ENCODE measurements at regions not wholly inside any gene's neighbourhood (a gene's known extent, or its start where the extent isn't known, plus 50 kb on each side); places are given as distances from the start of the nearest gene placed in this dataset.

GRCh38 chr6:139584599-139584998 is 210.2 kb upstream of the CITED2 start:
- Histone ChIP-seq H3K36me3 (ENCODE audit: control insufficient read depth, insufficient read depth, low read length) (no peaks in the 10 kb centered on the region), H3K4me1 (ENCODE audit: control insufficient read depth, insufficient read depth, low read length) (no peaks in the 10 kb centered on the region), H3K27ac (ENCODE audit: low read depth, low read length) (no peak overlapping the region), H3K9me3 (ENCODE audit: control insufficient read depth, insufficient read depth, low read length) (no peaks in the 10 kb centered on the region), H3K27me3 (ENCODE audit: control insufficient read depth, insufficient read depth, low read length) (no peaks in the 10 kb centered on the region), H3K4me3 (ENCODE audit: low read depth, low read length) (no peak overlapping the region)
- no CpG with 5 or more reads among the region's 1 CpG for WGBS (ENCODE audit: insufficient coverage)
- no peak for DNase-seq (ENCODE audit: low read depth in 4 of 6, low spot score in 6 of 6)

GRCh38 chr6:139583420-139583819 is 209.0 kb upstream of the CITED2 start:
- Histone ChIP-seq H3K4me3 (ENCODE audit: low read depth, low read length) (no peak overlapping the region), H3K4me1 (ENCODE audit: control insufficient read depth, insufficient read depth, low read length) (no peaks in the 10 kb centered on the region), H3K27ac (ENCODE audit: low read depth, low read length) (no peak overlapping the region), H3K36me3 (ENCODE audit: control insufficient read depth, insufficient read depth, low read length) (no peaks in the 10 kb centered on the region), H3K27me3 (ENCODE audit: control insufficient read depth, insufficient read depth, low read length) (no peaks in the 10 kb centered on the region), H3K9me3 (ENCODE audit: control insufficient read depth, insufficient read depth, low read length) (no peaks in the 10 kb centered on the region)
- DNase-seq (ENCODE audit: low read depth in 4 of 6, low spot score in 6 of 6): no peak
- WGBS (ENCODE audit: insufficient coverage): no CpG with 5 or more reads among the region's 3 CpGs

- WGBS (ENCODE audit: insufficient coverage): no CpG with 5 or more reads among the region's 2 CpGs
- H3K4me1 ChIP-seq (ENCODE audit: control insufficient read depth, insufficient read depth, low read length): no peaks in the 10 kb centered on the region
- no peaks in the 10 kb centered on the region for H3K27me3 ChIP-seq (ENCODE audit: control insufficient read depth, insufficient read depth, low read length)
- no peaks in the 10 kb centered on the region for H3K9me3 ChIP-seq (ENCODE audit: control insufficient read depth, insufficient read depth, low read length)
- DNase-seq (ENCODE audit: low read depth in 4 of 6, low spot score in 6 of 6): no peak
- no peaks in the 10 kb centered on the region for H3K36me3 ChIP-seq (ENCODE audit: control insufficient read depth, insufficient read depth, low read length)
- no peak overlapping the region for H3K27ac ChIP-seq (ENCODE audit: low read depth, low read length)
- H3K4me3 ChIP-seq (ENCODE audit: low read depth, low read length): no peak overlapping the region
Measured at GRCh38 chr6:139582956-139583355, 208.5 kb upstream of the CITED2 start.

GRCh38 chr6:139581485-139581865 is 207.0 kb upstream of the CITED2 start:
- H3K27me3 ChIP-seq (ENCODE audit: control insufficient read depth, insufficient read depth, low read length): no peaks in the 10 kb centered on the region
- no peaks in the 10 kb centered on the region for H3K9me3 ChIP-seq (ENCODE audit: control insufficient read depth, insufficient read depth, low read length)
- no peak for DNase-seq (ENCODE audit: low read depth in 4 of 6, low spot score in 6 of 6)
- no peaks in the 10 kb centered on the region for H3K36me3 ChIP-seq (ENCODE audit: control insufficient read depth, insufficient read depth, low read length)
- no peak overlapping the region for H3K4me3 ChIP-seq (ENCODE audit: low read depth, low read length)
- no peaks in the 10 kb centered on the region for H3K4me1 ChIP-seq (ENCODE audit: control insufficient read depth, insufficient read depth, low read length)
- no peak overlapping the region for H3K27ac ChIP-seq (ENCODE audit: low read depth, low read length)

- 65% methylated on average over 4 of the region's 9 CpGs for WGBS (ENCODE audit: insufficient coverage)
- DNase-seq (ENCODE audit: low read depth in 4 of 6, low spot score in 6 of 6): no peak
- Histone ChIP-seq H3K27me3 (ENCODE audit: control insufficient read depth, insufficient read depth, low read length) (no peaks in the 10 kb centered on the region), H3K36me3 (ENCODE audit: control insufficient read depth, insufficient read depth, low read length) (no peaks in the 10 kb centered on the region), H3K4me3 (ENCODE audit: low read depth, low read length) (no peak overlapping the region), H3K4me1 (ENCODE audit: control insufficient read depth, insufficient read depth, low read length) (no peaks in the 10 kb centered on the region), H3K27ac (ENCODE audit: low read depth, low read length) (no peak overlapping the region), H3K9me3 (ENCODE audit: control insufficient read depth, insufficient read depth, low read length) (no peaks in the 10 kb centered on the region)
Measured at GRCh38 chr6:139580592-139581484, 206.4 kb upstream of the CITED2 start.

GRCh38 chr6:139577763-139578604 is 203.5 kb upstream of the CITED2 start:
- Histone ChIP-seq H3K4me3 (ENCODE audit: low read depth, low read length) (no peak overlapping the region), H3K27ac (ENCODE audit: low read depth, low read length) (no peak overlapping the region), H3K36me3 (ENCODE audit: control insufficient read depth, insufficient read depth, low read length) (no peaks in the 10 kb centered on the region), H3K9me3 (ENCODE audit: control insufficient read depth, insufficient read depth, low read length) (no peaks in the 10 kb centered on the region), H3K27me3 (ENCODE audit: control insufficient read depth, insufficient read depth, low read length) (no peaks in the 10 kb centered on the region), H3K4me1 (ENCODE audit: control insufficient read depth, insufficient read depth, low read length) (no peaks in the 10 kb centered on the region)
- 75% methylated on average over 1 of the region's 7 CpGs for WGBS (ENCODE audit: insufficient coverage)
- no peak for DNase-seq (ENCODE audit: low read depth in 4 of 6, low spot score in 6 of 6)

- H3K4me1 ChIP-seq (ENCODE audit: control insufficient read depth, insufficient read depth, low read length): no peaks in the 10 kb centered on the region
- H3K27me3 ChIP-seq (ENCODE audit: control insufficient read depth, insufficient read depth, low read length): no peaks in the 10 kb centered on the region
- no peaks in the 10 kb centered on the region for H3K36me3 ChIP-seq (ENCODE audit: control insufficient read depth, insufficient read depth, low read length)
- H3K27ac ChIP-seq (ENCODE audit: low read depth, low read length): no peak overlapping the region
- H3K9me3 ChIP-seq (ENCODE audit: control insufficient read depth, insufficient read depth, low read length): no peaks in the 10 kb centered on the region
- WGBS (ENCODE audit: insufficient coverage): 80% methylated on average over 2 of the region's 5 CpGs
- no peak for DNase-seq (ENCODE audit: low read depth in 4 of 6, low spot score in 6 of 6)
- no peak overlapping the region for H3K4me3 ChIP-seq (ENCODE audit: low read depth, low read length)
Measured at GRCh38 chr6:139577124-139577762, 202.8 kb upstream of the CITED2 start.

- no peak overlapping the region for H3K27ac ChIP-seq (ENCODE audit: low read depth, low read length)
- H3K27me3 ChIP-seq (ENCODE audit: control insufficient read depth, insufficient read depth, low read length): no peaks in the 10 kb centered on the region
- no peak overlapping the region for H3K4me3 ChIP-seq (ENCODE audit: low read depth, low read length)
- no peak for DNase-seq (ENCODE audit: low read depth in 4 of 6, low spot score in 6 of 6)
- no peaks in the 10 kb centered on the region for H3K4me1 ChIP-seq (ENCODE audit: control insufficient read depth, insufficient read depth, low read length)
- WGBS (ENCODE audit: insufficient coverage): no CpG with 5 or more reads among the region's 1 CpG
- no peaks in the 10 kb centered on the region for H3K36me3 ChIP-seq (ENCODE audit: control insufficient read depth, insufficient read depth, low read length)
- H3K9me3 ChIP-seq (ENCODE audit: control insufficient read depth, insufficient read depth, low read length): no peaks in the 10 kb centered on the region
Measured at GRCh38 chr6:139572001-139572400, 197.6 kb upstream of the CITED2 start.

GRCh38 chr6:139570166-139570565 is 195.7 kb upstream of the CITED2 start:
- Histone ChIP-seq H3K27ac (ENCODE audit: low read depth, low read length) (no peak overlapping the region), H3K9me3 (ENCODE audit: control insufficient read depth, insufficient read depth, low read length) (peaks cover 1% of the 10 kb centered on the region), H3K4me1 (ENCODE audit: control insufficient read depth, insufficient read depth, low read length) (no peaks in the 10 kb centered on the region), H3K4me3 (ENCODE audit: low read depth, low read length) (no peak overlapping the region), H3K27me3 (ENCODE audit: control insufficient read depth, insufficient read depth, low read length) (no peaks in the 10 kb centered on the region), H3K36me3 (ENCODE audit: control insufficient read depth, insufficient read depth, low read length) (no peaks in the 10 kb centered on the region)
- no peak for DNase-seq (ENCODE audit: low read depth in 4 of 6, low spot score in 6 of 6)
- no CpG with 5 or more reads among the region's 3 CpGs for WGBS (ENCODE audit: insufficient coverage)
